HG03280 (cell line): ENCODE measurements at regions not wholly inside any gene's neighbourhood (a gene's known extent, or its start where the extent isn't known, plus 50 kb on each side); places are given as distances from the start of the nearest gene placed in this dataset.

ENCODE experiments used
- ATAC-seq: cut with Tn5 transposase; IDR thresholded peaks from one replicate; pipeline ENCODE4 v1.9.1; 2021; ENCODE audit warnings: mild to moderate bottlenecking, moderate library complexity; ENCODE audit not compliant: unreplicated experiment

DNA sequence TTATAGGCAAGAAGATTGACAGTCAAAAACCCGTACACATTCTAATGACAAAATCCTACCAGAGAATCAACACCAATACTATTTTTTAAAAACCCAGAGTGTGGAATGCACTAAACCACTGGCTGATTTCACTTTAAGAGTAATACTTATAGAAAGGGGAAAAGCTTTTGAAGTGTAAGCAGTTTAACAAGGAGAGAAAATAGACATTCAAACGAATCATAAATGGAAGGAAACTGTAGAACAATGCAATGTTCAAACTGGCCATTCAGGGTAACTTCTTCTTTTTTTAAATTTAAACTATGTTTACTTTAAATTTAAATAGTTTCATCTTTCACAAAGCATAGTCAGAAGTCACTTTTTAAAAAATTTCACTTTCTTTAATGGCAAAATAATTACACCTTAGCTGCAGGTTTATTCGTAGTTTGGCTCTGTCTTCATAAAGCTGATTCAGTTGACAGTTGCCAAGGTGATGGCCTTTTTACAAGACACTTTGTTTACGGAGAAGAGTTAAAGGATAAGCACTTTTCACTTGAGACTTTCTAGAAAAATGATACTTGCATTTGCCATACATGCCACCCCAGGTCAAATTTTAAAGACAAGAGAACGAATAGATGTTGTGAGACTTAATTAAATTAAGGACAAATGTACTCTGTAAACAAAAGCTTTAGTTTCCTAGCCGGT lies 82.4 kb upstream of the KLF3 start:
- no peak for ATAC-seq

GRCh38 chr4:38582445-38582844 lies 81.6 kb upstream of the KLF3 start:
- ATAC-seq = no peak

DNA sequence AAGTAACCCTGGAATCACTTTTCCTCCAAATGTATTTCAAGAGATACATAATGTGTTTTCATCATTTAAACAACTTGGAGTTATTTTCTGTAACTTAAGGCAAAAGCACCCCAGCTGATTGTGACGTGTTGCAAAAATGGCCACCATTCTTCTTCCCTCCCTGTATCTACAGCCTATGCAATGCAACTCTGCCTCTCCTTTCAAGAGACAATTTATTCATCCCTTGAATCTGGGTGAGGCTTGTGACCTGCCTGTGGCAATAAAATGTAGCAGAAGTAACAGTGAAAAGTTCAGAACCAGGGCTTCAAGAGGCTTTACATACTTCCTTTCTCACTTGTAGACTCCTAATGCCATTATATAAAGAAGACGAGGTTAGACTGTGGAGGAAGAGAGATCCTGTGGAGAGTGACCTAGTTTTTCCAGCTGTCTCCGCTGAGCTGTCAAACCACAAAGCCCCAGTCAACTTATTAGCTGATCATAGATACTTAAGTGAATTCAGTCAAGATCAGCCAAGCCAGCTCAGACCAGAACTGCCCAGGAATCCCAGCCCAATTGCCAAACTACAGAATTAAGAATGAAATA lies 81.0 kb upstream of the KLF3 start:
- ATAC-seq = no peak

DNA sequence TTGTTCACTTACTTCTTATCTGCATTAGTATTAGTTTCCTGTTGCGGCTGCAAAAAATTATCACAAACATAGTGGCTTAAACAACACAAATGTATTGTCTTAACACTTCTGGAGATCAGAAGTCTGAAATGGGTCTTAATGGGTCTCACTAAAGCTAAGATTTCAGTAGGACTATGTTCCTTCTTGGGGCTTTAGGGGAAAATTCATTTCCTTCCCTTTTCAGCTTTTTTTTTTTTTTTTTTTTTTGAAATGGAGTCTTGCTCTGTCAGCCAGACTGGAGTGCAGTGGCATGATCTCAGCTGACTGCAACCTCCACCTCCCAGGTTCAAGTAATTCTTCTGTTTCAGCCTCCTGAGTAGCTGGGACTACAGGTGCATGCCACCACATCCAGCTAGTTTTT lies 78.1 kb upstream of the KLF3 start:
- ATAC-seq = no peak

DNA sequence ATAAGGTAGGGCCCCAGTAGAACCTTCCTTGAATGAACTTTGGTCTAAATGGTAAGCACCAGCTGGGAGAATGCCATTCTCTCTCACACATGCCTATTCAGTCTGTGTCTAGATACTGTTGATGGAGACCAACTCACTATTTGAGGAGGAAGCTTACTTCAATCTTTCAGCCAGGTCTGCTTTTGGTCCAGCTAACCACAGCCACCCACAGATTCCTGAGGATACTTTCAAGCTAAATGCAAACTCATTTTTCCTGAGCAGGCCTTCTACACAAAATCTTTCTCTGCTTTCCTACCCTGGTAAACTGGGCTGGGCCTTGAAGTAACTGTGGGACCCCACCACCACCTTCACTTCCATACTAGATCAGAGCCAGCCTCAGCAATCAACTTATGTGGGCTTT lies 76.9 kb upstream of the KLF3 start:
- ATAC-seq = no peak

DNA sequence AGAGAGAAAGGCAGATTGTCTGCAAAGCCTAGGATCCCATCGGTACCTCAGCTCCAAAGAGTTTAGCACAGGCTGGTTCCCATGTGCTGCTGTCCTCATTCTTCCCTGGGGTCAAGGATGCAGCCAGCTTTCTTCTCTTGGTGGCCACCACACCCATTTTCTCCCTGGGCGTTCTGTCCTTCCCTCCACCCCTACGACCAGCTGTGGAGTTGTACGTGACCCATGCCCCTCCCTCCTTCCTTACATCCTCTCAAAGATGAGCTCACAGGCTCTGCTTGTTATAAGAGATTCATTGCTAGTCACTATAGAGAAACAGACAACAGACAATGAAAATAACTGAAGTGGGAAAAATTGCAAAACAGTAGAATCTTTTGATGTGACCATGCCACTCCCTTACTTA lies 74.0 kb upstream of the KLF3 start:
- no peak for ATAC-seq

- no peak for ATAC-seq
Measured at GRCh38 chr4:38591617-38592337, 72.2 kb upstream of the KLF3 start.

DNA sequence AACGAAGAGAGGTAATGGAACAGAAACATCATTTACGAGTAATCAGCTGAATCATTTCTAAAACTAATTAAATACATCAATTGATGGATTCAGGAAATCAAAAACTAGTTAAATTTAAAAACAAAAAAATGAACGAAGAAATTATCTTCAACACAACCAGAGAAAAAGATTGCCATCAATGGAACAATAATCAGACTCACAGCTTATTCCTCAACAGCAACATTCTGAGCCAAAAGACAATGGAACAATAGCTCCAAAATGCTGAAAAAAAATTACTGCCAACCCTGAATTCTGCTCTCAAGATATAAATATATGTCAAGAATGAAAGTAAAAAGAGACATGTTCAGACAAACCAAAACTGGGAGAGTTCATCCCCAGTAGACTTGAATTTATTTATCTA lies 65.5 kb upstream of the KLF3 start:
- no peak for ATAC-seq

- no peak for ATAC-seq
Measured at GRCh38 chr4:38600575-38600974, 63.4 kb upstream of the KLF3 start.

DNA sequence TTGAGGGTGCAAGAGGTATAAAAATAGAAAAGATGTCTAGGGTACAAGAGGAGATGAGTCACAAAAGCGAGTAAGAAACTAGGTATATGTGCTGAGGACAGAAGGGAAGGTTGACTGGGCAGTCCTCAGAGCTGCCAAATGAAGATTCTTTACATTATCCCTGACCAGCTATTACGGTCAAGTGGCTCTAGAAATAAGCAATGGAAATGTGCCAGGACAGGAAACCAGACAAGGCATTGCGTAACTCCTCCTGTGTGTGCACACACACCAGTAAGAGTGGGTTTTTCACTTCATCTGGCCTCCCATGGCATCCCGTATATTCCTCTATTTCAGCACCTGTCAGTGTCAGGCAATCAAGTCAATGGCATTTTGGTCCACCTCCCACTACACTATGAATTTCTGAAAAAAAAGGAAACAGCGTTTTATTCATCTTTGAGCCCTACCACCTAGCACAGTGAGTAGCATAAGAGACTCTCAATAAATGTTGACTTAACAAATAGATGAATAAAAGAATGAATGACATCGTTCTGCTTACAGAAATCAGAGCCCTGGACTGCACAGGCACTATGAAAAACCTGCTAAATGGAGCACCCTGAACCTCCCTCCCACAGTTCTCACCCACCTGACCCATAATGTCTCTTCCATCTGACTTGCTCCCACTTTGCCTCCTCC lies 62.6 kb upstream of the KLF3 start:
- no peak for ATAC-seq

DNA sequence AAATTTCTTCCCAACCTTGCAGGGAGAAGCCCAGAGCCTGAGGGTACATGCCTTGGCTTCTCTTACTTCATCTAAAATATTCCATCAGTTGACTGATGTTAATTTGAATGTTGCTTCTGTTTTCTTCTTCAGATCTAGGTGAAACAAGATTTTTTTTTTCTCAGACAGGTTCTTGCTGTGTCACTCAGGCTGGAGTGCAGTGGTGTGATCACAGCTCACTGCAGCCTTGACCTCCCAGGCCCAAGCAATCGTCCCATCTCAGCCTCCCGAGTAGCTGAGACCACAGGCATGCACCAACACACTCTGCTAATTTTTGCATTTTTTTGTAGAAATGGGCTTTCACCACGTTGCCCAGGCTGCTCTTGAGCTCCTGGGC lies 62.1 kb upstream of the KLF3 start:
- no peak for ATAC-seq

DNA sequence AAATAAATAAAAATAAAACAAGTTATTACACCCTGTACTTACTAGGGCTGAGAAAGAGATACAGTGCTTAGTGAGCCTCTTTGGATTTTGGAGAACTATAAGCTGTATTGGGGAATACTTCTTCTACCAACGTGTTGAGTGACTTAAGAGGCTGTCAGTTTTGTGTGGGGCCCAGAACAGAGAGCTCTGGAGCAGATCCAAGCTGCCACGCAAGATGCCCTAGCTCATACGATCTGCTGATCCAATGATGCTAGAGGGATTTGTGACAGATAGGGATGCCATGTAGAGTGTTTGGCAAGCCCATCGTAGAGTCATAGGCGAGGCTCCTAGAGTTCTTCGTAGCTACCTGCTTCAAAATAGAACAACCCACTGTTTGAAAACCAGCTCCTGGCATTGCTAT lies 60.3 kb upstream of the KLF3 start:
- ATAC-seq = no peak

GRCh38 chr4:38605181-38605752 lies 58.7 kb upstream of the KLF3 start:
- ATAC-seq = no peak

- ATAC-seq = no peak
Measured at GRCh38 chr4:38605753-38606586, 58.0 kb upstream of the KLF3 start.

DNA sequence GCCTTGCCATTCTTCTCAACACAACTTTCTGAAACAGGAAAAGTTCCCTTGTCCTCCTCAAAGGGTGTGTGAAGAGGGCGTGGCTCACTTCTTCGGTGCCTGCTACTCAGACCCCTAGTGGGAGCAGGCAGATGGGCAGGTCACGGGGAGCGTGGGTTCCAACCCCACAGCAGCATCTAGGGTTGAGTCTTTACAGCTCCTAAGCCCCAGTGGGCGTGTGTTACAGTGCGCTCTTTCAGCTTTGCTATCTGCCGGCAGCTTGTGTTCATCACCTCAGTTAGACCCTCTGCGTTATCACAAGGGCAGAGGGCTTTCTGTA lies 57.5 kb upstream of the KLF3 start:
- ATAC-seq = no peak

DNA sequence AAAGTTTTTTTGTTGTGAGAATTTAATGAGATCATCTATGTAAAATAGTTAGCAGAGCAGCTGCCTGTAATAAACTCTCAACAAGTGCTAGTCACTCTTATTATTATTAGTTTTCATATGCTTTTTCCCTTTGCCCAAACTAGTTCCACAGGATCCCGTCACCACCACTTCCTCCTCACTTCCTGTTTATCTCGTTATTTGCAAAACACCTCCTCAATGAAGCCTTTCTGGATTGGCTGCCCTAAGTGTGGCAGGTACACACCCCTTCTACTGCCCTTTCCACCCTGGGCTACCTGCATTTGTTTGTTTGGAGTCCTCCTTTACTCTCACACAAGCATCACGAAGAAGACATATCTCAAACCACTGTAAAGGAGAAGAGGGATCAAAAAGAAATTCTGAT lies 54.4 kb upstream of the KLF3 start:
- no peak for ATAC-seq

- ATAC-seq = no peak
Measured at GRCh38 chr4:38610521-38610920, 53.5 kb upstream of the KLF3 start.

DNA sequence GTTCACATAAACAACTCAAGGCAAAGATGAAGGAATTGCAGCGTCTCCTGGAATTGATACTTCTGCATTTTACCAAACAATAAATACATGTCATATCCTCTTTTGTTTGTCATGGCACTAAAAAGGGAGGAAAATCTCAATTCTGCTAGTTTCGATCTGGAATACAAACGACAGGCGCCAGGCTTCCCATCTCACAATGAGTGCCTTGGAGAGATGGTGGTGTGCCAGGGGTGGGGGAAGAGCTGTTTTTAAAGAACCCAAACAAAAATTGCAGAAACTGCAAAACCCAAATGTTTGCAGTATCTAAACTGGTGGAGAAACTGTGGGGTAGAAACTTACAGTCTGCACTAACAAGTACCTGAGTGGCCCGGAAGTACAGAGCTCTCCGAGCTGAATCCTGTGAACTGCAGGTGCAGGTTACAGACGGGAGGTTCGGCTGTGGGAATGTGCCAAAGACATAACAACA lies 53.0 kb upstream of the KLF3 start:
- no peak for ATAC-seq

DNA sequence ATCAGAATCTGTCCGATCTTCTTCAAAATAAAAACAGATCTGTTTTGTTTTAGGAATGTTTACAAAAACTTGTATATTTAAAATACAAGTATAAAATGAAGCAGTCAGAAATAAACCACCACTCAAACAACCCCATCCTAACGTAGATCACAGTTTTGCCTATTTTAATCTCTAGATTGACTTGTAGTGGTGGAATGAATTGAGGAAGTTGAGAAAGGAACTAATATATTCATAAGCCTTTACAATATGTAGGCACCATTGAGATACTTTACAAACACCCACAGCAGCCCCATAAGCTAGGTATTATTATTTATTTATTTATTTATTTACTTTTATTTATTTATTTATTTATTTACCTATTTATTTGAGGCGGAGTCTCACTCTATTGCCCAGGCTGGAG lies 52.3 kb upstream of the KLF3 start:
- no peak for ATAC-seq

DNA sequence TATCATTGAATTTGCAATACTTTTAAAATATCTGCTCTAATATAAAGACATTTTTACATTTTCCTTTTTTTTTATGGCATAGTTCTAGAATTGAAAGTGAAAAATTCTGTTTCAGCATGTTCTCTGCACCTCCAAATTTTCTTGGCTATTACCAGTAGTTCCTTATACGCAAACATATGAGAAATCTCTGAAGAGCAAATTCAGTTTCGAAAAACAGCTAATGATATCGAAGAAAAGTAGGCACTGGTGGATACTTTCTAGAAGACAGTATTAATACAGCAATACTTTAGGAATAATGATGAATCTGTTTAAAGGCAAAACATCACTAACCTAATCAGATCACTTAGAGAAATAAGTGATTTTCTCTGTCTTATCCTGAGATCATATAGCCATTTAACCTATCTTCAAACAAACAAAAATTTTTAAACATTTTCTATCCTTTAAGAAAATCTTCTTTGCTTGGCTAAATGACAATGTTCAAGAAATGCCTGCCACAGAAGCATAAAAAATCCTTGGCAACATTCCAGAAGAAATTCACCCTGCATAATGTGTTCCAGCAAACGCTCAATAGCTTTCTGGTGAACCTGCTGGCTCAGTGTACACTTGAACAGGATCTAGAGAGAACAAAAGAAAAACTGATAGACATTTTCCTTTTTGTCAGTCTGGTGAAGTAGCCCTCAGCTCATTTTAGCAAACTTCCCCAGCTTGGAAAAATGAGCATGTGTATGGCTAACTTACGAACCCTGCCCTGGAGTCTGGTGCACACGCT lies 51.2 kb upstream of the KLF3 start:
- no peak for ATAC-seq
